ENCODE measurements at regions not wholly inside any gene's neighbourhood (a gene's known extent, or its start where the extent isn't known, plus 50 kb on each side); places are given as distances from the start of the nearest gene placed in this dataset.

DNA sequence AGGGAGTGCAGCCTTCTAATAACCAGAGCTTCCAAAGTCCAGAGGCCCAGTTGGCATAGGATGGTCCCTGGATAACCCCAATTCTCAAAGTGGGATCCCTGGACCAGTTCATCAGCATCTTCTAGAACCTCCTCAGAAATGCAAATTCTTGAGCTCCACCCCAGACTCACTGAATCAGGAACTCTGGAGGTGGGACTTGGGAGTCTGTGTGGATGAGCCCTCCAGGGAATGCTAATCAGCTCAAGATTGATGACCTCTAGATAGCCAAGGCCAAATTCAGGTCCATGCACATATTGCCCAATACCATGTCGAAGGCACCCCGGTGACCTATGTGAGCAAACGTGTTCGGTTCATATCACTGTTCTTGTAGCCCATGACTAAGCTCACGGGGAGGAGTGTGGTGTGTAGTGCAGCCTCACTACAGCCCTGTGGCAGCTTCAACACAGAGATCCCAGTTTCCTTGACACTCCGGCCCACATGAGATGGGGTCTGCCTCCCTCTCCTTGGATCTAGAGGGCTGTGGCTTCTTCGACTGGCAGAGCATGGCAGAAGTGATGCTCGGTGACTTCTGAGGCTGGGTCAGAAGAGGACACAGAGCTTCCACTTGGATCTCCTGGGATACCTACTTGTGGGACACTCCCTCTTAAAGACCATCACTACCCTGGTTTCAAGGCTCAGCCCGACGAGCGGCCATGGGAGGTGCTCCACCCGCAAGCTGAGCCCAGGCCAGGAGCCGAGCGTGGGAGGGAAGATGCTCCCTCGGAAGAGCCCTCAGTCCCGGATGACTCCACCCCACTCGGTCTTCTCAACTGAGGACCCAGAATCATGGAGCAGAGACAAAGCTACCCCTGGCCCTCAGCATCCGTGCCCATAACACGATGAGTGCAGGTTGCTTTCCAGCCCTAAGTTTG lies 151.1 kb upstream of the CST7 start:
- DNase-seq: no peak

DNA sequence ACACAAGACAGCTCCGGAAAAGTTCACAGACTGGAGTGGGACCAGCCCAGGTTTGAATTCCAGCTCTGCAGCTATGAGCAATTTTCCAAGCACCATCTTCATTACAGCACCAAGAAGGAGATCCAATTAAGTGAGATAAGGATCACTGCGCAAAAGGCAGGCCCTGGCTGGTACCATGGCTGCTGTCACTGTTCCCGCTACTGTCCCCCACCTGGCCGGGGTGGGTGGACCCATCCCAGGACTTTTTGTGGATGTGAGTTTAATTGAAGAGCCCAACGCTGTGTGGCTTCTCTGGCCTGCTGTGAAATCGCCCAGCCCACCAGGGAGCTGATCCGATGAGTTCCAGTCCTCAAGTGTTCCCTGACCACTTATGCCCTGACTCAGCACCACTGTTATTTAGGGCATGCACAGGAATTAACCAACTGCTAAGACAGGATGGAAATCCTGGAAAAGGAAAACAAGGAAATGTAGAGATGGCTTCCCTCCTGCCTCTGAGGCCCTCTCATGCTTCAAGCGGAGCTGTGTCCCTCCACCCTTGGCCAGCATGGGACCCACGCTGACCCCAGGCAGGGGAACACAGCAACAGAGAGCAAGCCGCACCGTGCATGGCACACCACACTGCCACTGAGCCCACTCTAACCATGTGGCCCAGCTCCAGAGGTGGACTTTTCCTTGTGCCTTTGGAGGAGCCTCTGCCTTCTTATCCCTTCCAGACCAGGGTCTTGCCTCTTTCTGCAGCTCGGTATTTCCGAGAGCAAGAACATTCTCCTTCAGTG lies 150.0 kb upstream of the CST7 start:
- DNase-seq: no peak

DNA sequence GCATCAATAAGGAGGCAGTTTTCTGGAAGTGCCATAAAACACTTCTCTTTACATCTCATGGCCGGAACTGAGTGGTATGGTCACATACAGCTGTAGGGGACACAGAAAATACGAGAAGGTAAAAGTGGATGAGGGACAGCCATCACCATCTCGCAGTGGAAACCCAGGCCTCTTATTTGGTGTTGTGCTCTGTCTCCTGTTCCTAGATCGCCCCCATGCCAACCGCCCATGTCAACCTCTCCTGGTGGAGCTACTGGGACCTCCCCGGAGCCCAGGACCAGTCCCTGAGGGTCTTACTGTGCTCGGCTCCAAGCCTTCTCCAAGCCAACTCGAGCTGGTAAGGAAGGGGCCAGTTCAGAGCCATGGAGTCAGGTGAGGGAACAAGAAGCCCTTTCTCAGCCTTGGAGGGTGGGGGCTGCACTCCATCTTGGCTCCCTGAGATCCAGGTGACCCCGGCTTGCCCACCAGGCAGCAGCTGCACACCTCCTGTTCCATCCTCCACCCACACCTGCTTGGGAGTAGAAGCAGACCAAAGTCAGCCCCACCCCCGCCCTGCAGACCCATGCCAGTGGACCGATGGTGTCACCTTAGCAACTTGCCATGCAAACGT lies 149.0 kb upstream of the CST7 start:
- no peak for DNase-seq

DNA sequence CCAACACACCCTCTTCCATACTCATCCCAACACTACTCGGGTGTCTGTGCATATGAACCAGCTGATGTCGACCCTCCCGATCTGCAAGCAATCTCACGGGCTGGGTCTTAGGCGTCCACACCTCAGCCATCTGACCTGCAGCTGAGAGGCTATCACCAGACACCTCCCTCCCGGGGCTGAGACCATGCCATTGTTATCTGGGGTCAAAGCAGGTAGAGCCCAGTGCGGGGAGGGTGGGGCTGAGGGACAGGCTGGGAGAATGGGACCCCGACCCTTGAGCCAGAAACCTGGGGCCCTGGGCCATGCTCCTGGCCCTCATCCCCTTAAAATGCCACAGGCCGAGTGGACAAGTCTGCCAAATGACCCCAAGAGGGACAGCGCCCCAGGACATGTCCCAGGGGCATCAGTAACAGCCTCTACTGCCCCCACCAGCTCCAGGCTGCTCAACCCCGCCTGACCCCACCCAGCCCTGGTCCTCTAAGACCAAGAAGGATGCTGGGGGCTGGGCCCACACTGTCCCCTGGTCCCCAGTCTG lies 146.7 kb upstream of the CST7 start:
- no peak for DNase-seq

DNA sequence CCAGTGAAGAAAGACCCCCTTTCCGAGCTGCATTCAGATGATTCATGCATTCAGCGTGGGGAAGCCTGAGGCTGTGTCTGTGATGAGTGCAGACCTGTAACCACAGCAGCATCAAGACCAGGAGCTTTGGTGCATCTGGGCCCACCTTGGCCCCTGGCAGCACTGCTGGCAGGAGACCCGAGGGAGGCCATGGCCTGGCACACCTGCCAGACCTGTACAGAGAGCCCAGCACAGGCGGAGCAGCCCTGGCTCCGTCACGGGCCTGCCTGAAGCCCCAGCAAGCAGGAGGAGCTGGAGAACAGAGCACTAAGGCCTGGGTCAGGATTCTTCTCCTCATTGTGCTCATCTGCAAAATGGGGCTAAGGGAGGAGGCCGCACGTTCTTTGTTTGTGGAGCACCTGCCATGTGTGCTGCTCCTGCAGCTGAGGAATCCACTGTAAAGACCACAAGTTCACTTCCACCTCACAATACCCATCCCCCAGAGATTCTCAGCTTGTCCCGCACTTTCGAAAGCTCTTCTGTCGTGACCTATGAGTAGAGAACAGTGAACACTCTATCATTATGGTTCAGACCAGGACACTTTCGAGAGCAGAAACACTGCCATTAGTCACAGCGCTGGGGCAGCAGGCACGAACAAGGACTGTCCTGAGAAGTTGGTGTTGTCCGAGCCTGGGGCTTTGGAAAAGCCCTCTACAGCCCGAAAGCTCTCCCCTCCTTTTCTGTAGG lies 144.4 kb upstream of the CST7 start:
- DNase-seq: no peak

DNA sequence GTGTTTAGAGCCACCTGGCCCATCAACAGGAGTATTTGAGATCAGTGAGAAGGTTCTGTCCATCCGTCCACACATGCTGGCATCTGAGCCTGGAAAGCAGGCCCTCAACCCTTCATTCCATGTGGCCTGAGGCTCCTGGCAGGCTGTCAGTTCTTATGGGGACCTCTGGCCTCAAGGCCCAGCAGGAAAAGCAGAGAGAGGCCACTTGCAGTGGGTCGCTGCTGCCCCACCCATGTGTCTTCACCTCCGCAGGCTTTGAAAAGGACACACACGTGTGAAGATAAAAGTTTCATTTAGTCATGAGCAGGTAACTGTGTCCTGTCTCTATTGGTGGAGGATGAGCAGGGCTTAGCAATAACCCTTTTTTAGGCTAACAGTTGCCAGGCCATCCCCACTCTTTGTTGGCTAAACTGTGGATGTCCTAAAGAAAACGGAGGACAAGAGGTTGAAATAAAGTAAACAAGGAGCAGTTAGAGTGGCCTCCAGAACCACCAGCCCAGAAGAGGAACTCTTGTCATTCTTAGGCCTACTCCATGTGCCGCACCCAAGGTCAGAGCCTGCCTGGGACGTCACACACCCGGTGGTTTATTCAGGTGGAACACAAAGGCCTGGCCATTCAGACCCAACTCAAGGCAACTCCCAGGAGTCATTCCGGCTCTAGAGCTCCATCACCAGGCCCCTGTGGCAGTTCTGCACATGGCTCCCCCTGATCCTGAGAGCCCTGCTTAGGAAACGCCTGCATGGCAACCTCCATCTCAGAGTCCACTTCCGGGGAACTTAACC lies 143.4 kb upstream of the CST7 start:
- DNase-seq: no peak

DNA sequence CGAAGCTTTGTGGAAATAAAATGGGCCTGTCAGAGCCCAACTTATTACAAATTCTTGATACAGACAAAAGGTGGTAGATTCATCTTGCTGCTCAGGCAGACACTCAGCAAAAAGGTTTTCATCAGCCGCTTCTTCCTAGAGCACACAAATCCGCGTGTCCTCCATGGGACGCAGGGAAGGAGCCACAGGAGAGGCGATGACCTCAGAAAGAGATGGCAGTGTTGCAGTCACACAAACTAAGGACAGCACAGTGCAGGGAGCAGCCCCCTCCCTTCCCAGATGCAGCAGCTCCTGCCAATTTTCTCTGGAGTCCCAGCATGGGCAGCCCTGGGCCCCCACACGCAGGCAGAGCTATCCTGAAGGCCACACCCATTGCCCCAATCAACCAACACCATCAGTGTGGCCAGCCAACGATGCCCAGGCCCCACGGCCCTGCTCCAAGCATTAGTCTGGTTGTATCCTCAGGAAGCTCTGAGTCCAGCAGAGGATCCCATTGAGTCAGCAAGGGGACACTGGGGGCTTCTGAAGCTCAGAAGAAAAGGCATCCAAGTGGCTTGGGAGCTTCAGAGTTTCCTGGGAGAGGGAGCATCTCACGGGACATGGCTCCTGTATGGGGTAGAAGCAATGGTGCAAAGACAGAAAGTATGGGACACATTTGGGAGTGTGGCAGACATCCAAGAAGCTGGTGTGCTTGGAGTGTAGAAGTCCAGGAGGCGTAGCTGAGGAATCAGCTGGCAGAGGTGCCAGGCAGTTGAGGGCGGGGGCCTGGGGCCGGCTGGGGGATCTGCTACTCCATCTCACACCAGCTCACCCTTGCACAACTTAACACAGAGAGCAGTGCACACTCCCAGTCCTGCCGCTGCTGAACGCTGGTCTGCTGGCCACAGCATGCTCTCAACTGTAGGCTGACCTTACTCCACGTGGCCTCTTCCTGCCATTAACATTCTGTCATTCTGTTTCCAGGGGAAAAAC lies 142.1 kb upstream of the CST7 start:
- no peak for DNase-seq

DNA sequence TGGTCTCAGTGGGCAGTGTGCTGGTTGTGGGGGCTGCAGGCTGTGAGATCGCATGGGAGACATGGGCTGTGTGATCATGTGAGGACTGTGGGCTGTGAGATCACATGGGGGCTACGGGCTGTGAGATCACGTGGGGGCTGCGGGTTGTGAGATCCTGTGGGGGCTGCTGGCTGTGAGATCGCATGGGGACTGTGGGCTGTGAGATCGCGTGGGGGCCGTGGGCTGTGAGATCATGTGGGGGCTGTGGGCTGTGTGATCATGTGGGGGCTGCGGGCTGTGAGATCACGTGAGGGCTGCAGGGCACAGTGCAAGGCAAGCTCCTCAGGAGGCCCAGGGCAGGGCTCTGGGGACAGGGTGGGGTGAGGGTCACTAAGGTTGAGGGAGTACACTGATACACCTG lies 140.5 kb upstream of the CST7 start:
- no peak for DNase-seq

DNA sequence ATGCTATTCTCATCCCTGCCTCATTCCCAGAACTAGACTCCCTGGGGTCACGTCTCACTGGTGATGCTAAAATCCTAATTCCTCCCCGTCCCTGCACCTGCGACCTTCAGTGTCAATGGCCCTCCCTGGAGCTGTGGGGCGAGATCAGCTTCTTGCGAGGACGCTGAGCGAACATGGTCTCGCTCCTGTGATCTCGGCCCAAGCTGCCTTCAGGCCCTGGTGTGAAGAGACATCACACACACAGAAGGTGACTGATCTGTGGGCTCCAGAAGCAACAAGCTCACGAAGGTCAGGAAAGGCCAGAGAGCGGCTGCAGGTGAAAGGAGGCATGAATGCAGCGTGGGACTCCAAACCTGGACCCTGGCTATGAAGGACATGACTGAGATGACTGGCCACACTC lies 139.5 kb upstream of the CST7 start:
- no peak for DNase-seq

DNA sequence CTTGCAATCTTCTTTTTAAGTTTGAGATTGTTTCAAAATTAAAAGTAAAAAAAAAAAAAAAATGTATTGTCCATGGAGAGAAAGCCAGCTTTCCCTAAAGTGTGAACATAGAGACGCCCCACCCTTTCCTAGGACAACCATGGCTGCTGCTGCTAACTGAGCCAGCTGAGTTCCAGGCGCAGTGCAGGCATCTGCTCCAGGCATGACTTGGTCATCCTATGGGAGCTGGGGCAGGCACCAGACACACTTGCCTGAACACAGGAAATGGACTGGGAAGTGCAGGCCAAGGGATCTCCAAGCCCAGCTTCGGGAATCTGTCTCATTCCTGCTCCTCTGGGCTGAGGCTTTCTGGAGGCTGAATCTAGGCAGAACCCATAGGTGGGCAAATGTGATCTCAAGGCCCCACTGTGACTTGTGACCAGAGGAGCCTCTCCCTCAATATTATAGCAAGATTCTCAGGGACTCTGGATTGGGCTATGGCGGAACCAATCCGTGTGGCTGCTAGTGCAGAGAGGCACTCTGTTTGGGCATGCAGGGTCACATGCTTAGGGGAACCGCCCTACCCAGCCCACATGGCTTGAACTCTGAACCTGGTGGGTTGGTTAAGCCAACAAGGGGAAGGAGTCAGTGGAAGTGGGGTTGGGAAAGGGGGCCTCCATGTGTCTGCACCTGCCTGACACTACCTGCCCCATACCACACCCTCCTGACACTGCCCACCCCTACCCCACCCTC lies 138.2 kb upstream of the CST7 start:
- no peak for DNase-seq

DNA sequence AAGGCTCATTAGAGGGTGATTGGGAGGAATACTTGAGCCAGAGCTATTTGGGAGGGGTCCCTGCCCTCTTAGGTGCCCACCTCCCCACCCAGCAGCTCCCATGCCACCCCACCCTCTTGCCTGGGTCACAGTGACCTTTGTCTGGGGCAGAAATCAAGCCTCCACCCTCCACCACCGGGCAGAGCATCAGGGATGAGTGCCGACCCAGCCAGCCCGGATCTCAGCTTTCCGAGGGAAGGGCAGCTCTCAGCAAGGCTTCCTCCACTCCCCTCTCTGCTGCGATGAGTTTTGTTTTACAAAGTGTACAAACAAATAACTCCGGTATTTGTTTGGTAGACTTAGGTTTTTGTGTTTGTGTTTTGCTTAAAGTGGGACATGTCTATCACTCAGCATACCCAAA lies 136.7 kb upstream of the CST7 start:
- DNase-seq: no peak

DNA sequence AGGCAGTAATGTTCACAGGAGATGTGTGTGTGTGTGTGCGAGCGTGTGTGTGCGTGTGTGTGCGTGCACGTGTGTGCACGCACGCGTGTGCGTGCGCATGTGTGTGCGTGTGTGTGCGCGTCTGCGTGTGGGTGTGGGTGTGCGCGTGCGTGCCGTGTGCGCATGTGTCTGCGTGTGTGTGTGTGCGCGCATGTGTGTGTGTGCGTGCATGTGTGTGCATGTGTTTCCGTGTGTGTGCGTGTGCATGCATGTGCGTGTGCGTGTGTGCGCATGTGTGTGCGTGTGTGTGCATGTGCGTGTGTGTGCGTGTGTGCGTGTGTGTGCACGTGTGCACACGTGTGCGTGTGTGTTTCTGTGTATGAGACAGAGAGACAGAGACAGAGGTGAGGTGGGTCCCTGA lies 136.0 kb upstream of the CST7 start:
- no peak for DNase-seq

DNA sequence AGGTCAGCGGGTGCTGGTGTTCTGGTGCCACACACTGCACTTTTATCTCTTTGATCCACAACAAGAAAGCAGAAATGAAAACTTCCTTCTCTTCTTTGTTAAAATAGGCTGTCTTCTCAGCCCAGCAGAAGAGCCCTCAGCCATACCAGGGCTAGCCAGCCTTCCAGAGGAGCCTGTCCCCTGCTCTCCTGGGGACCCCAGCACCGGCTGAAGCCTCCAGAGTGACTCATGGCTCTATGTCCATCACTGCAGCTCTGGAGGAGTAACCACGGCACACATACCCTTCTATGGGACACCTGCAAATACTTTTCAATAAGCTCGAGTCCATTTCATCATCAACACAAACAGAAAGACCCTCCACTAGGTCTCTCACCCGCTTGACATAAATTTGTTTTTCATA lies 135.6 kb upstream of the CST7 start:
- DNase-seq: no peak

DNA sequence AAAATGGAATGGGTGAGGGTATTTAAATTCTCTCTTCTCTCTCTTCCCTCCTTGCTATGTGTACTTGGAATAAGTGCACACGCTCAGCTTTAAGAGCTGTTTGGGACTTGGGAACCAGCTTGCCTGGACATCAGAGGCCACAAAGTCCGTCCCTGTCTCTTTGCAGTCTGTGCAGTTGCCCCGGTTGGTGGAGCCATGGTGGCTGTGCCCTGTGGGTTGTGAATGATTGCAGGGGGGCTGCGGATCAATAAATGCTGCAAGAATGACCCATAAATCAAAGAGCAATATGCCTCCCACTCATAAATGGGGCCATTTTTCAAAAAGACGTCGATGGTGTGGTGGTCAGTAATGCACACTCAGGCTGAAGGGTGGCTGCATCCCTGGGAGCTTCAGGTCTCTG lies 135.1 kb upstream of the CST7 start:
- DNase-seq: no peak

DNA sequence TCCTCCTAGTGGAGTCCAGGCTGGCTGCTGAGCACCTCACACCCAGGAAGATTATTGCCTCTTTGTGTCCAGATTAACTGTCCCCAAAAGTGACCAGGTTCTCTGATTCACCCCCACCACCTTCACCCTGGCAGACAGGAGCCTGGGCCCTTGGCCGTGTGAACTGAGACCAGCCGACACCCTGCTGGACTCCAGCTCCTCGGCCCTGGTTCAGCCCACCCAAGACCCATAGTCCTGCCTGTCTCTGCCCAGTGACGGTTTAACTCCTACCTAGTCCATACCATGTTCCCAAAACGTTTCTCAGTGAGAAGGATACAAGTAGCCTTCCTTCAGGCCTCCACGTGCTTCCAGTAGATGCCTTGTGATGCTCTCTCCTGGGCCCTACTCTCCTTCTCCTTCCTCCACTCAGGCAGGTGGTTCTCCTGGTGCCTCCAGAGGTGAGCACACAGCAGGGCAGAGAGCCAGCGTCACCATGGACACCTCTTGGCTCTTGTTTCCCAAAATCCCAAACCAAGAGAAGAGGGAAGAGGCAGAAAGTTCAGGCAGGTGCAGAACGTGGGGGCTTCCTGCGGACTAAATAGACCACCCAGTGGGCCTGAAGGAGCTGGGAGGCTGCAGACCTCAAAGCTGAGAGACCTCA lies 134.4 kb upstream of the CST7 start:
- DNase-seq: no peak

DNA sequence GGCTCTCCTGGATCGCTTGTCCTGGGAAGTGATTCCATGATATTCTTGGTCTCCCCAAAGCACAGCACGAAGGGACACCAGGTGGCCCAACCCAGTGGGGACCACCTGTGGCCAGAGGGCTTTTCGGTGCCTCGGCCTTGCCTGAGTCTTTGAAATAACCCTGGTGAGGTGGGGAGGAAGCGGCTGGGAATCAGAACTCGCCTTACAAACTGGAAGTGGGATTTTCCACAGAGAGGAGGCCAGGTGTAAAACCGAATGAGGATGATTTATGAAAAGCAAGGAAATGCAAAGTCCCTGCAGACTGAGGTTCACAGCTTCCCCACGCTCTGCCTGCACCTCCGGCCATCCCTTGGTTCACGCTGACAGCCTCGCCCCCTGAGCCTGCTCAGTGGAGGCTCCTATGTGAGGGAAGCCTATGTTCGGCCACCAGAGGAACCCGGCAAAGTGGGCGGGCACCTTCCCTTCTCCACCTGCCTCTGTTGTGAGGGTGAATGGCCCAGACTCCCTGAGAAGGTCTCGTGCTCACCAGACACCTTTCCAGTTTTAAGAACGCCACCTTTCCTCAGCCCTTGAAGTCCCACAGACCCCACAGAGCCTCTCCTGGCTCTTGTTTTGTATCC lies 133.8 kb upstream of the CST7 start:
- DNase-seq: no peak

DNA sequence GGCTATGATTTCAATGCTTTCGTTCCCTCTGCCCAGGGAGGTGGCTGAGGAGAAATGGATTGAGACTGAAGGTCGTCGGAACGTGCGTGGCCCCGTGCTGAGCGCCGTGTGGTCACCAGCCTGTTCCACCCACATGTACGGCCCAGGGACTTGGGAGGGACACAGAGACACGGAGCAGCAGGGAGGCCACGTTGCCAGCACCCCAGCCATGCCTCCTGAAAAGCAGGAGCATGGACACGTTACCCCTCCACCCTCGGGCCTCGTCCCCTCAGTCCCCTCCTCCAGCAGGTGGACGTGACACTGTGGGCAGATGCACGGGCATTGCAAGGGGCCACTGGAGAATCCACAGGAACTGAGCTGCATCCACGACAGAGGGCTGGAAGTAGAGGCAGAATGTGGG lies 133.1 kb upstream of the CST7 start:
- no peak for DNase-seq

DNA sequence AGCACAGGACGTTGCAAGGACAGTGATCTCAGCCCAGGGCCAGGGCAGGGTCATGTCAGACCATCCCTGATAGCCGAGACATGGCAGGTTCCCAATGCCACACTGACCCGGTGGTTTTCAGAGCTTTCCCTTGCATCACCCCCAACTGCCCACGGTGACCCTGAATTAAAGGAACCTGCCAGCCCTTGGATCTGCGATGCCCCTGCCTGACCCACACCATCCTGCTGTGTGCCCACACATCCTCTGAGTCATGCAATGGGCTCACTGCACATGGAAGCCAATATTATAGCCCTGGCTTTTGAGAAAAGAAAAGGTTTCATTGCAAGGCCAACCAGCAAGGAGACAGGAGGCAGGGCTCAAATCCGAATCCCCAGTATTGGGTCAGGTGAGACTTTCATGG lies 132.6 kb upstream of the CST7 start:
- DNase-seq: no peak

DNA sequence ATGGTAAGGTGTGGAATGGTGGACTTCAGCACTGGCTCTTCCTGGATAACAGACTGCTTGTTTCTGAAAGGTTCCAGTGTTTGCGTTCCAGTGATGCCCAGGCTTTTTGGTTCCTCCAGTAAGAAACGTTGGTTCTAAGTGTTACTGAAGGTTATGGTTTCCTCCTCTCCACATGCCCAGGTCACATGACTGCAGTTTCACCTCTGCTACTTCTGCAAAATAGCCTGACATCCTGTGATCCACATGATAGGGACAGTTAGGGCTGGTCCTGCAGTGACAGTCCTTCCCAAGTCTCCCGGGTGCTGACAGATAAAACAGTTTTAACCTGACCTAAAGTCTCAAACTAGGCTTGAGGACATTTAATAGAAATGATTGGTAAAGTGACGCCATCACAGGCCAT lies 132.2 kb upstream of the CST7 start:
- no peak for DNase-seq
